DND-41 (cell line): ENCODE measurements at regions not wholly inside any gene's neighbourhood (a gene's known extent, or its start where the extent isn't known, plus 50 kb on each side); places are given as distances from the start of the nearest gene placed in this dataset.

Experiments
- ATAC-seq: fragments of 200-7000 bp; cut with Tn5 transposase; 3 replicates; pipeline ENCODE4 v1.9.1; 2021; ENCODE audit warnings: low read depth; ENCODE audit not compliant: insufficient read depth
- DNase-seq: peaks from one replicate; pipeline ENCODE4 v3.0.0-alpha.2; 2020
- H2AFZ ChIP-seq: 2 replicates; pipeline ENCODE4 v1.6.0; 2012; ENCODE audit warnings: low read depth, low read length
- H3K27ac ChIP-seq: 2 replicates; pipeline ENCODE4 v1.5.1; 2012; ENCODE audit warnings: low read length, inconsistent platforms
- H3K27me3 ChIP-seq: fragments of 200-600 bp; sonication (generic); 2 replicates; pipeline ENCODE4 v1.6.0; 2012; ENCODE audit warnings: low read length, mild to moderate bottlenecking, inconsistent platforms; ENCODE audit not compliant: insufficient read depth, poor library complexity
- H3K36me3 ChIP-seq: 2 replicates; pipeline ENCODE4 v1.5.1; 2012; ENCODE audit warnings: low read length, inconsistent platforms; ENCODE audit not compliant: insufficient read depth
- H3K4me1 ChIP-seq: 2 replicates; pipeline ENCODE4 v1.5.1; 2012; ENCODE audit warnings: mild to moderate bottlenecking, low read length; ENCODE audit not compliant: insufficient read depth
- H3K4me2 ChIP-seq: 2 replicates; pipeline ENCODE4 v1.6.0; 2012; ENCODE audit warnings: mild to moderate bottlenecking, moderate library complexity, low read length, inconsistent platforms; ENCODE audit not compliant: insufficient read depth
- H3K4me3 ChIP-seq, 2 experiments: fragments of 200-600 bp in 1 of 2; shearing (Covaris generic) in 1 of 2; 2 replicates each; pipeline ENCODE4 v1.5.1; 2012 to 2016; ENCODE audit warnings: inconsistent platforms in 2 of 2, low read length in 2 of 2, mild to moderate bottlenecking in 2 of 2, low read depth in 1 of 2, moderate library complexity in 1 of 2
- H3K79me2 ChIP-seq: 2 replicates; pipeline ENCODE4 v1.6.0; 2012; ENCODE audit warnings: low read length, inconsistent platforms; ENCODE audit not compliant: insufficient read depth
- H3K9ac ChIP-seq: 2 replicates; pipeline ENCODE4 v1.6.0; 2012; ENCODE audit warnings: low read depth, mild to moderate bottlenecking, inconsistent platforms, low read length, moderate library complexity
- H3K9me3 ChIP-seq: 2 replicates; pipeline ENCODE4 v1.5.1; 2012; ENCODE audit warnings: low read length, moderate library complexity, mild to moderate bottlenecking, inconsistent platforms; ENCODE audit not compliant: insufficient read depth, severe bottlenecking
- H4K20me1 ChIP-seq: 2 replicates; pipeline ENCODE4 v1.6.0; 2012; ENCODE audit warnings: low read length; ENCODE audit not compliant: insufficient read depth
- EZH2 ChIP-seq: IDR thresholded peaks from 3 replicates; pipeline ENCODE4 v1.6.1; 2012; ENCODE audit warnings: borderline replicate concordance, low read depth, mild to moderate bottlenecking, moderate library complexity, low read length, inconsistent platforms; ENCODE audit not compliant: severe bottlenecking
- TF ChIP-seq, protein P1 (sequence below): IDR thresholded peaks from 2 replicates; pipeline ENCODE4 v1.5.1; 2012; ENCODE audit warnings: borderline replicate concordance, low read length, moderate library complexity, mild to moderate bottlenecking; ENCODE audit not compliant: poor library complexity, severe bottlenecking; ENCODE audit errors: extremely low read depth

DNA sequence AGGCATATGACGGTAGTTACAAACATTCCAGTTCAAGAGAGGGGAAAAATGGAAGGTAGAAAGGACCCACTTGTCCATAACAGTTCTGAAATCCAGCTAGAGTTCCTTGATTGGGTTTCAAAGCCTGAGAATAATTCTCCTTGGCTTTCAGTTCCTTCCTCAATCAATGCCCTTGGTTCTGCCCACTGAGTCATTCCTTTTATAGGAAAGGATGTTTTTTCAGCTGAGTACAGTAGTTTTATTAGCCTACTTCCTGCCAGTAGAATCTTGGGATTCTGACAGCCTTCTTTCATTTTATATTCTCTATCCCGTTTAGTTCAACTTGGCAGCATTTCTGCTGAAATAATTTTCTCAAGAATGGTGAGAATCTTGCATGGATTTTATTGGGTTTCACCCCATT is 386.9 kb upstream of the SMC2 start:
- H3K36me3 ChIP-seq, result no peaks in the 10 kb centered on the region
- ATAC-seq (no peak), DNase-seq (no peak)
- no peak overlapping the region for H3K4me2 ChIP-seq
- H3K9me3 ChIP-seq, result no peaks in the 10 kb centered on the region
- no peaks in the 10 kb centered on the region for H3K4me1 ChIP-seq
- H3K9ac ChIP-seq, result no peak overlapping the region
- H3K79me2 ChIP-seq, result no peaks in the 10 kb centered on the region
- H3K4me3 ChIP-seq, result no peak overlapping the region
- TF ChIP-seq, protein P1, sequence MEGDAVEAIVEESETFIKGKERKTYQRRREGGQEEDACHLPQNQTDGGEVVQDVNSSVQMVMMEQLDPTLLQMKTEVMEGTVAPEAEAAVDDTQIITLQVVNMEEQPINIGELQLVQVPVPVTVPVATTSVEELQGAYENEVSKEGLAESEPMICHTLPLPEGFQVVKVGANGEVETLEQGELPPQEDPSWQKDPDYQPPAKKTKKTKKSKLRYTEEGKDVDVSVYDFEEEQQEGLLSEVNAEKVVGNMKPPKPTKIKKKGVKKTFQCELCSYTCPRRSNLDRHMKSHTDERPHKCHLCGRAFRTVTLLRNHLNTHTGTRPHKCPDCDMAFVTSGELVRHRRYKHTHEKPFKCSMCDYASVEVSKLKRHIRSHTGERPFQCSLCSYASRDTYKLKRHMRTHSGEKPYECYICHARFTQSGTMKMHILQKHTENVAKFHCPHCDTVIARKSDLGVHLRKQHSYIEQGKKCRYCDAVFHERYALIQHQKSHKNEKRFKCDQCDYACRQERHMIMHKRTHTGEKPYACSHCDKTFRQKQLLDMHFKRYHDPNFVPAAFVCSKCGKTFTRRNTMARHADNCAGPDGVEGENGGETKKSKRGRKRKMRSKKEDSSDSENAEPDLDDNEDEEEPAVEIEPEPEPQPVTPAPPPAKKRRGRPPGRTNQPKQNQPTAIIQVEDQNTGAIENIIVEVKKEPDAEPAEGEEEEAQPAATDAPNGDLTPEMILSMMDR, result no peak
- TF ChIP-seq EZH2, result no peak
- no peak overlapping the region for H3K27ac ChIP-seq
- H2AFZ ChIP-seq, result no peak overlapping the region
- no peaks in the 10 kb centered on the region for H3K27me3 ChIP-seq
- H4K20me1 ChIP-seq, result no peaks in the 10 kb centered on the region

DNA sequence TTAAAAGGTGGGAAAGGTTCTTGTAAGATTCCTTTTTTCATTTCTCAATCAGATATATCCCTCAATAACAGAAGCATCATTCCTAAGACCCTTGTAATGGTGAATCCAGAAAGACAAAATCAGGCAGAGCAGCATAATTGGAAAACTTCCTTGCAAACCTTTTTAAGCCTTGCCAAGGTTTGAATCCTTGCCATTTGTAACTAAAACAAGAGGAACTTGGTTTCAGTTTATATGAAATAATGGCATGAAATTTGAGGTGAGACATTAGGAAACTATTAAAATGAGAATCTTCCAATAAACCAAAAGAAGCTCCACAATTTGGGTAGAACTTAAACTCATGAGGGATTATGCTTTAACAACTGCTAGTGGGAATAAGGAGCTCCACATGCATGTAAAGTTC is 384.7 kb upstream of the SMC2 start:
- Histone ChIP-seq H3K27ac (no peak overlapping the region), H3K36me3 (no peaks in the 10 kb centered on the region), H3K4me2 (no peak overlapping the region), H3K9ac (no peak overlapping the region), H3K27me3 (no peaks in the 10 kb centered on the region), H3K4me3 (no peak overlapping the region), H3K9me3 (no peaks in the 10 kb centered on the region), H2AFZ (no peak overlapping the region), H3K79me2 (no peaks in the 10 kb centered on the region), H4K20me1 (no peaks in the 10 kb centered on the region), H3K4me1 (no peaks in the 10 kb centered on the region)
- DNase-seq (no peak), ATAC-seq (no peak)
- TF ChIP-seq, protein P1, result no peak
- no peak for TF ChIP-seq EZH2

DNA sequence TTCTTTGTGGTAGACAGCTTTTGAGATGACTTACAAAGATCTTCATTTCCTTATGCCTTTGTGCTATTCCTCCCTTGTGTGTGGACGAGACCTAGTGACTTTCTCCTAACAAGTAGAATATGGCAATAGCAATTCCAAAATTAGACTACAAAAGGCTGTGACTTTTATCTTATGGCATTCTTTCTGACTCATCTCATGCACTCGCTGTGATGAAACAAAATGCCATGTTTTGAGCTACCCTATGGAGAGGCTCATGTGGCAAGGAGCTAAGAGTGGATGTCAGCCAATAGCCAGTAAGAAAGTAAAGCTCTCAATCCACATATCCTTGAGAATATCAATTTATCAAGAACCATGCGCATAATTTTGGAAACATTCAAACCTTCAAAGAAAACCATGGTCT is 380.5 kb upstream of the SMC2 start:
- Histone ChIP-seq H3K79me2 (no peaks in the 10 kb centered on the region), H4K20me1 (no peaks in the 10 kb centered on the region), H2AFZ (no peak overlapping the region), H3K27ac (no peak overlapping the region), H3K4me2 (no peak overlapping the region), H3K4me3 (no peak overlapping the region), H3K4me1 (no peaks in the 10 kb centered on the region), H3K9me3 (no peaks in the 10 kb centered on the region), H3K36me3 (no peaks in the 10 kb centered on the region), H3K9ac (no peak overlapping the region), H3K27me3 (no peaks in the 10 kb centered on the region)
- no peak for DNase-seq
- ATAC-seq, result no peak
- TF ChIP-seq, protein P1, result no peak
- TF ChIP-seq EZH2, result no peak

DNA sequence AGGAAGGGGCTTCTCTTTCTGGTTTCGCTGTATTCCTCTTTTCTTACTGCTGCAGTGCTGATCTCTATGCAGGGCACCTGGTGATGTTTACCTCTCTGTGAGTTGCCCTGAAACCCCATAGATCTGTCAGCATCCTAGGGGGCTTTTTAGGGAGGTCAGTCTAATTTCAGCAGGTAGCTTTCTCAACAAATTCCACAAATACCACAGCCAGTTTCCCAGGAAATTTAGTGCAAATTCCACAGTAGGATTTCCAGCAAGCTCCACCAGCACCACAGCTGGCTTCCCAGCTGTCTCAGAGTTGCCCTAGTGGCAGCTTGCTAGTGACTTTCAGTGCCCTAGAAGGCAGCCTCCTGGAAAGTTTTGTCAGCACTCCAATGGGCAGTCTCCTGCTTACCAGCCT is 379.1 kb upstream of the SMC2 start:
- Histone ChIP-seq H2AFZ (no peak overlapping the region), H3K79me2 (no peaks in the 10 kb centered on the region), H3K27ac (no peak overlapping the region), H3K4me2 (no peak overlapping the region), H4K20me1 (no peaks in the 10 kb centered on the region), H3K4me3 (no peak overlapping the region), H3K27me3 (no peaks in the 10 kb centered on the region), H3K9ac (no peak overlapping the region), H3K4me1 (no peaks in the 10 kb centered on the region), H3K9me3 (no peaks in the 10 kb centered on the region), H3K36me3 (no peaks in the 10 kb centered on the region)
- ATAC-seq, result no peak
- no peak for DNase-seq
- TF ChIP-seq, protein P1, result no peak
- TF ChIP-seq EZH2, result no peak
